ENCODE measurements at regions not wholly inside any gene's neighbourhood (a gene's known extent, or its start where the extent isn't known, plus 50 kb on each side); places are given as distances from the start of the nearest gene placed in this dataset.

DNA sequence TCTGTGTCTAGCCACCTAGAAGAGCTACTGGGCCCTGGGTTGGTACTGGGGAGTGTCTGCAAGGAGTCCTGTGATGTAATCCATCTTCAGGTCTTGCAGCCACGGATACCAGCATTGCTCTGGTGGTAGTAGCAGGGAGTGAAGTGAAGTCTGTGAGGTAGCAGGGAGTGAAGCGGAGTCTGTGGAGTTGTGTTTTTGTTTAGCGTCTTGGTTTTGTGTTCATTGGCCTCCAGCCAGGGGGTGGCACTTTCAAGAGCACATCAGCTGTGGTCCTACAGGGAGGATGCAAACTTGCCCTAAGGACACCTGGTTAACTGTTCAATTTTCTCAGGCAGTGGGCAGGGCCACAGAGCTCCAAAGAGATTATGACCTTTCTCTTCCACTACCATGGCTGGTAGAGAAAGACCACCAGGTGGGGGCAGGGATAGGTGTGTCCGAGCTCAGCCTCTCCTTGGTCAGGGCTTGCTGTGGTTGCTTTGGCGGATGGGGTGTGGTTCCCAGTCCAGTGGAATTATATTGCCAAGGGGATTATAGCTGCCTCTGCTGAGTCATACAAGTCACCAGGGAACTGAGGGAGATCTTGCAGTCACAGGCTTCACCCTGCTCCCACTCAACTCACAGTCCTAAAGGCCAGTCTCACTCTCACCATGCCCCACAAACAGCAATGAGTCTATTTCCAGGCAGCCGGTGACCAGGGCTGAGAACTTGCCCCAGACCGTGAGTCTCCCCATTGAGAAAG, 424.7 kb downstream of the ZBBX start:
- TF ChIP-seq, protein P1, sequence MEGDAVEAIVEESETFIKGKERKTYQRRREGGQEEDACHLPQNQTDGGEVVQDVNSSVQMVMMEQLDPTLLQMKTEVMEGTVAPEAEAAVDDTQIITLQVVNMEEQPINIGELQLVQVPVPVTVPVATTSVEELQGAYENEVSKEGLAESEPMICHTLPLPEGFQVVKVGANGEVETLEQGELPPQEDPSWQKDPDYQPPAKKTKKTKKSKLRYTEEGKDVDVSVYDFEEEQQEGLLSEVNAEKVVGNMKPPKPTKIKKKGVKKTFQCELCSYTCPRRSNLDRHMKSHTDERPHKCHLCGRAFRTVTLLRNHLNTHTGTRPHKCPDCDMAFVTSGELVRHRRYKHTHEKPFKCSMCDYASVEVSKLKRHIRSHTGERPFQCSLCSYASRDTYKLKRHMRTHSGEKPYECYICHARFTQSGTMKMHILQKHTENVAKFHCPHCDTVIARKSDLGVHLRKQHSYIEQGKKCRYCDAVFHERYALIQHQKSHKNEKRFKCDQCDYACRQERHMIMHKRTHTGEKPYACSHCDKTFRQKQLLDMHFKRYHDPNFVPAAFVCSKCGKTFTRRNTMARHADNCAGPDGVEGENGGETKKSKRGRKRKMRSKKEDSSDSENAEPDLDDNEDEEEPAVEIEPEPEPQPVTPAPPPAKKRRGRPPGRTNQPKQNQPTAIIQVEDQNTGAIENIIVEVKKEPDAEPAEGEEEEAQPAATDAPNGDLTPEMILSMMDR (IDR thresholded peaks at IDR 0.05) = no peak
- TF ChIP-seq EZH2 (IDR thresholded peaks at IDR 0.05; ENCODE audit: borderline replicate concordance, insufficient read depth, low read depth, low read length, poor library complexity, severe bottlenecking) = no peak
